GM19468 (cell line): ENCODE measurements at regions not wholly inside any gene's neighbourhood (a gene's known extent, or its start where the extent isn't known, plus 50 kb on each side); places are given as distances from the start of the nearest gene placed in this dataset.

Source experiments
- ATAC-seq: cut with Tn5 transposase; IDR thresholded peaks from one replicate; pipeline ENCODE4 v1.9.1; 2021; ENCODE audit warnings: mild to moderate bottlenecking, moderate library complexity, moderate number of reproducible peaks; ENCODE audit not compliant: unreplicated experiment; ENCODE audit errors: extremely low read depth

DNA sequence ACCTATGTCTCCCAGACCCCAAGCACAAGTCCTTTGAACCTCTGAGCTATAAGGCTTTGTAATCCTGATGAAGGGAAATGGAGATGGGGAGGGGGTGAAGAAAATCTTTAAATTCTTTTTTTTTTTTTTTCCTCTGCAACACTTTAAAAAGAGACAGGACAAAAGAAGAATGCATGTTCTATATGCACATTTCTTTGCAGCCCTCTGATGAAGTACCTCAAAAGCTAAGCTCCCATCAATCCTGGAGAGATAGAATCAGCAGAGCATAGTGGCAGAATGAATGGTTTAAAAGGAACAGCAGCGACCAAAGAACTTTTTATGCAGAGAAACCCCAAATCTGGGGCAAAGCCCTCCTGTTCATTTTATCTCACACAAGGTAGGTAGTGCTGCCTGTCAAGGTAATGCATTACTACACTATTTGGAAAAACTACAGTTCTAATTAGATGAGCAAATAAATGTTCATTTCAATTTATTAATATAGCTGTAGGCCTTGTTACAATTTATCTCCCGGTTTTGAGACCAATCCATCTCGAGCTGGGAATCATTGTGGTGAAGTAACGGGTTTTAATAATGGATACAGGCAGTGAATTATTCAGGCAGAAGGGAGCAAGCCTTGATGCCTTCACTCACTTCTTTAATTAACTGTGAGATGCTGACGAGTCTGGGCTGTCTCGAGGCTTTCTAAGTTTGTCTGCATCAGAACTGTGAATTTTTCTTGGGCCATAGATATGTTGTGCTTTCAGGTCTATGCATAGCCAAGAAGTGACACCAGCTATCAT lies 173.5 kb upstream of the ZNF608 start:
- ATAC-seq: no peak

DNA sequence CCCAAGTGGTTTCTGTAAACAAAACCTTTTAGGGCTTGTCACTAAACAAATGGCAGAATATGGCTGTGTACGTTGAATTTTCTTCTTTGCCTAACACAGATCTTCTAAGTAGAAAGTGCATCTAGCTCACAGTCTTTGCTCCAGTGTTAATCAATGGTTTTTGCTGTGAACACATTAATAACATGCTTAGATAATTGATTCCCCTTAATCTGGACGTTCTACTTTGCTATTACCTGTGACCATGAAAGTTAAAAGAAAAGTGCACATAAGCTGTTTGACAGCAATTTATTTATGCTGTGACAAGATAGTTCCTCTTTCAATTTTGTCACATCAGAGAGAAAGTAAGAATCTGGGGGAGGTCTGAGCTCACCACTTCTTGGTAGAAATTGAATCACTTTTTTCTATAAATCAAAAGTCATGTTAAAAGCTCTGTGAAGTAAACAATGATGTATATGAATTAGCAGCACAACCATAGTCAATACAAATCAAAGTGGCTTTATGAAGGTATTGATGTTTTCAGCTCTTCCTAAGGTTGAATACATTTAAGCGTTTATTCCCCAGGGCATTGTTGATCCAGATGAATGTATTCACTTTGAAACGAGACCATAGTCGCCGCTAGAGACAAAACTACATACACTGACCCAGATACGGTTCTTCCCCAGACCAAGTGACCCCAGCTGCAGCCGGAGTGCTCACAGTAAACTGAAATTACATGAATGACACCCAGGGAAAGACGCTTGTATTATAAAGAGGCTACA lies 174.6 kb upstream of the ZNF608 start:
- ATAC-seq: peak; percentile 71

DNA sequence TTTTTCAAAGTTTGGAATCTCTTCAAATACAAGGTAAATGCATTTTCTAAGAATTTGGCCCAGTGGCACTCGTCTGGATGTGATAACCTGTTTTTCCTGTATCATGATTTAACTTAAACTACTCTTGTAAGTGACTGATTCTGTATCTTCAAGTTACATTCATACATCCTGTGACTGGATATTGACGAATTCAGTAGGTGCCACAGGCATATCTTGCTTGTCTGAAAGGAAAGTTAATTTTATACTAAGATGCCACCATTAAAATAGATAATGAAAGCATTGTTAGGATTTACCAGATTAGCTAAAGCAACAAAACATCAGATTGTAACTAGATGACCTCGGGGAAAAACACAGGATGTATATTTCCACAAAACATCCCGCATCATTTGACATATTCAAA lies 175.3 kb upstream of the ZNF608 start:
- ATAC-seq: no peak

DNA sequence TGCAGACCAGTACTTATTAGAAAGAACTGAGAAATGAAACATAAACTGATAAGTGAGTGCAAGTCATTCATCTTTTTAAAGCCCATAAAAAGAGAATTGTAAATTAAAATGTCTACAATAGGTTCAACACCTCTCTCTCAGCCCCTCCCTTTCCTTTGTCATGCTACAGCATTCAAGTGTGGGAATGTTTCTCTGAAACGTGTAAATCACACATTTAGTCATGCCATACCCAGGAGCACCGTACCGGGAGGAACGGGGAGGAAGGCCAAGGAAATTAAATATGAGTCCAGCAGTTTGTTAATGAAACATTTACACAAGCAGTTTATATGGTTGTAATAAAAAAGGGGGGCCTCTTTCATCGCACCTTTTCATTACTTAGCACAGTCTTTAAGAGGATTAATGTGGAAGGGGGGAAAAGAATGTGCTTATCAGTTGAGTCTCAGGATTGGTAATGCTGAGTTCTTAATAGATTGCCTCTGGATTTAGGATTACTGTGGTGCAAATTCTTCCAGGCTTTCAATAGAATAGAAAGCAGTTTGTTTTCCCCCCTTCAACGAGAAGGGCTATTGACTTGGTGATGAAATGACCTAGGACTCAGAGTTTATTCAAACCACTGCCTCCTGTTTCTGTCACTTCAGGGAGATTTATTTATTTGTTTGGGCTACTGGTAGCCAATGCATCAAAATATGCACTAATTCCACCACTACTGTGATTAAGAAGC lies 176.0 kb upstream of the ZNF608 start:
- no peak for ATAC-seq

DNA sequence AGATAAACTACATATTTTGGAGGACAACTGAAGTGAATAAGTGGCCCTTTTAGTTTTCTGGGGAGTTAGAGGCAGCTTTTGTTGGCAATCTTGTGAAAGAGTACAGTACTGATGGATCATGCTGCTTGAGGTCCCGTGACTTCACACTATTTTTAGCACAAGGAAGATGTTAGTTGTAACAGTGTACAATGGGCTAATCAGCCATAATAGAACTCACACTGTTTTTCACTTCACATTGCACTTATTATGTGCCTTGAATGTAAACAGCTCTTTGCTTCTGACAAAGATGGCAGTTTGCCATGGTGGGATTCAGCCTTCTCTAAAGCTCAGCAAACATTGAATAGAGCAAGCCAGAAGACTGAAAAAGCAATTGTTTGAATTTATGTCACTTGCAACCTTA lies 176.7 kb upstream of the ZNF608 start:
- ATAC-seq: no peak

DNA sequence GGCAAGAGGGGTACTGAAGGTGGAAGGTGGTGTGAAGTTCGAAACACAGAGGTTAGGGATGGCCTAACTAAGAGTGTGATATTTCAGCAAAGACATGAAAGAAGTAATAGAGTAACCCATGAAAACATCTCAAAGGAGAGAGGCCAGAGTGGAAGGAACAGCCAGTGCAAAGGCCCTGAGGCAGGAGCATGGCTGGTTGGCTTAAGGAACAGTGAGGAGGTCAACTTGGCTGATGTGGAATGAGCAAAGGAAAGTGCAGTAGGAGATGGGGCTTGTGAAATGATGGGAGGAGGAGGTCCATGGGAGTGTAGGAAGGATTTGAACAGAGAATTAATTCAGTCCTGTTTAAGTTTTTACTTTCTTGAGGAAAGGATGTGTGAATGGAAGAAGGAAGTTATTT lies 178.3 kb upstream of the ZNF608 start:
- no peak for ATAC-seq

DNA sequence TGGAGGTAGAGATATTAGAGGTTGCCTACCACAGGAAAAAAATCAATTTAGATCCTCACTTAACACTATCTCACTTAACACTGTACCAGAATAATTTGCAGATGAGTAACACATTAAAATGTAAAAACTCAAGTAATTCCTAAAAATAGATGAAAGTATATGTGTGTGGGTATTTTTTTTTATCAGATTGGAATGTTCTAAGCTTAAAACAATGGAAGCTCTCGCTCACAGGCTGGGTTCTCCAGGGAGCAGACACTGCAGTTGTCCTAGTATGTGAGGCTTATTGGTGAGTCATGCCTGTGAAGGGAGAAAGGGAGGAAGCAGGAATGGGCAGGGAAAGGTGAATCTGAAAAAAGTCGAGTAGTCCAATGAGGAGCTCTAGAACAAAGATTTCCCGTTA lies 181.3 kb upstream of the ZNF608 start:
- ATAC-seq: no peak

DNA sequence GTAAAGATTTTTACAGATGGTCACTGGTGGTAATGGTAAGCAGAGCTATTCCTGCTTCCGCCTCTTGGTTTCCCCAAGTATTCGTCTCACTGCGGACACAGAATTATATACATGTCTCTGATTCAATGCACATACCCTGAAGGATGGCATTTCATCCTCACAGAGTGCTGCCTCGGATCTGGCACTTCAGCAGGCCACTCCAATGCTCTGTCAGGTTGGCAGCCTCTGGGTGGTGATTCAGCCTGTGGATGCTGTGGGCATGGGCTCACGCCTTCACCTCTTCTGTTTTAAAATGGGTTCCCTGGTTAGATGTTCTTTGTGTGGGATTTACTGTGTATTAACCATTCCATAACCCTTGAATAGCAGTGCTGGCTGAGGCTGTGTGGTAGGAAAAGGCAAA lies 182.6 kb upstream of the ZNF608 start:
- no peak for ATAC-seq

DNA sequence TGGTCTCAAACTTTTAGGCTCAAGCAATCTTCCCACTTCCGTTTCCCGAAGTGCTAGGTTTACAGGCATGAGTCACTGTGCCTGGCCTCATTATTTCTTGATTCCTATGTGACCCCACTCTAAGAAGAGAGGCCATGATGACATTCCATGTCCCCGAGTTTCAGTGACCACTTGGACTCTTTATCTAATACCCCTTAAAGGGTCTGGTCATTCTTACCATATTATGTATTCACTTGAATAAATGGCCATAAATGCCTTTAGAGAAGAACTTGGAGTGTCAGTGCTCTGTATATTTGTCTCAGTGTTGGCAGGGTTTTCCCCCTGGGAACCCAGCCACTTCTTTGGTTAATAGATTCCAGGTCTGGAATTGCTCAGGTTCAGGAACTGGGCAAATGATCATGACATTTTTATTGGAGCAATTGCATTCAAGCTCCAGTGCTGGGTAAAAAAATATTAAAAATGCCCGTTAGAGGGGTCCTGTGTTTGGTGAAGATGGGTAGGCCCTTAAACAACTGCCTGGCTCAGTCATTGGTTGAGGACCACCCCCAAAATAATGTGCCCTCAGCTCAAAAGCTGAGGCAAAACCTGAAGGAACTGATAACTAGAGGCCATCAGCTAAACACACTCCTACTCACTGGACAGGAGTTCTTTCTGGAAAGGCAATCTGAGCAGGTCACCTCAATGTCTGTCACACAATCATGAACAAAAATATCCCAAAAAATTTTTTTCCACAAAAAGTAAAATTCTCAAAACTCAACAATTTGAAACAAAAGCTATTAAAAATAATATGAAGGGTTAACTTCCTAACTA lies 186.6 kb upstream of the ZNF608 start:
- no peak for ATAC-seq

DNA sequence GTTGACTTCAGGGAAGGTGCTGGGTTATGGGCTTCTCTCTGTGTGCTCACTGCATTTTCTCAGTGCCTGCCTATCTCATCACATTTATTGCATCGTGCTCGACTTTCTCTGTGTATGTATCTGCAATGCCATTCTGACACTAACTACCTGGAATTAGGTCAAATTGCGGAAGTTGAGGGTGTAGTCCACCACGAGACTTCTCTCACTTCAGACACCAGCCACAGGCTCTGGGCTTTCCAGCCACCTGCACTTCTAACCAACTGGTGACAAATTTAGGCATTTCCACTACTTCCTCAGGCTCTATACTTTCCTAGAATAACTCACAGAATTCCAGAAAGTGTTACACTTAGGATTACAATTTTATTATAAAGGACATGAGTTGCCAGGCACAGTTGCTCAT lies 188.6 kb upstream of the ZNF608 start:
- peak; percentile 90 for ATAC-seq

DNA sequence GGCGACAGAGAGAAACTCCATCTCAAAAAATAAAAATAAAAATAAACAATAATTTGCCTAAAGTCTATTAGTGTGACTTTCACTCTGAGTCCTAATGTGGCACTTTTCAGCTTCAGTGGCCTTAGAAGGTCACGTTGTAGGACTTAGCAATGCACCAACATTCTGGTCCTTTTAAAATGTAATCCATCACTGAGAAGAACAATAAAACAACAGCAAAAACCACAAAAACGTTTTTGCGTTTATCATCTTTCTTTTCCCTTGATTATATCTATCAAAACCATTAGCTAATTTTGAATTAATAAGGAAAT lies 190.1 kb upstream of the ZNF608 start:
- peak; percentile 45 for ATAC-seq

DNA sequence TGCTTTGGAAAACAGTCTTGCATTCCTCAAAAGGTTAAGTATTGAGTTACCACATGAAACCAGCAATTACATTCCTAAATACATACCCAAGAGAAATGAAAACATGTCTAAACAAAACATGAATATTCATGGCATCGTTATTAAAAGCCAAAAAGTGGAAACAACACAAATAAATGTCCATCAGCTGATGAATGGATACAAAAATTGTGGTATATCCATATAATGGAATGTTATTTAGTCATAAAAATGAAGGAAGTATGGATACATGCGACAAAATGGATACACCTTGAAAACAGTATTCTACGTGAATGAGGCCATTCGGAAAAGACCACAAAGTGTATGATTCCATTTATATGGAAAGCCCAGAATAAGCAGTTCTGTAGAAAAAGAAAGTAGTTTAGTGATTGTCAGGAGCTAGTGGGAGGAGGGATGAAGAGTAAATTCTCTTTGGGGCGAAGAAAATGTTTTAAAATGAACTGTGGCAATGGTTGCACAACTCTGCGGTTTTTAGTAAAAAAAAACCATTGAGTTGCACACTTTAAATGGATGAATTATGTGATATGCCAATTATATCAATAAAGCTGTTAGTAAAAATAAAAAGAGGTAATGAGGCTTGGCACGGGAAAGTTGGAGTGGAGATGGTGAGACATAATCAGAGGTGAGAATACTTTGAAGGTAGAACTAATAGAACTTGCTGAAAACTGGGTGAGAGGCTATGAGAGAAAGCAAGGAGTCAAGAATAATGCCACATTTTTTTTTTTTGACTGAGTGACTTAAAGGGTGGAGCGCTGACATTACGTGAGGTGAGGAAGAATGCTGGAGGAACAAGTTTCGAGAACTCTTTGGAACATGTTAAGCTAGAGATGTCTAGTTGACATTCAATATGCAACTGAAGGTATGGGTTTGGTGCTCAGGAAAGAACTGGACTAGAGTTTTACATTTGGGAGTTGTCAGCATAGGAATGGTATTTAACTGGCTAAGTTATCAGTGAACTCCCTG lies 194.9 kb upstream of the ZNF608 start:
- no peak for ATAC-seq

DNA sequence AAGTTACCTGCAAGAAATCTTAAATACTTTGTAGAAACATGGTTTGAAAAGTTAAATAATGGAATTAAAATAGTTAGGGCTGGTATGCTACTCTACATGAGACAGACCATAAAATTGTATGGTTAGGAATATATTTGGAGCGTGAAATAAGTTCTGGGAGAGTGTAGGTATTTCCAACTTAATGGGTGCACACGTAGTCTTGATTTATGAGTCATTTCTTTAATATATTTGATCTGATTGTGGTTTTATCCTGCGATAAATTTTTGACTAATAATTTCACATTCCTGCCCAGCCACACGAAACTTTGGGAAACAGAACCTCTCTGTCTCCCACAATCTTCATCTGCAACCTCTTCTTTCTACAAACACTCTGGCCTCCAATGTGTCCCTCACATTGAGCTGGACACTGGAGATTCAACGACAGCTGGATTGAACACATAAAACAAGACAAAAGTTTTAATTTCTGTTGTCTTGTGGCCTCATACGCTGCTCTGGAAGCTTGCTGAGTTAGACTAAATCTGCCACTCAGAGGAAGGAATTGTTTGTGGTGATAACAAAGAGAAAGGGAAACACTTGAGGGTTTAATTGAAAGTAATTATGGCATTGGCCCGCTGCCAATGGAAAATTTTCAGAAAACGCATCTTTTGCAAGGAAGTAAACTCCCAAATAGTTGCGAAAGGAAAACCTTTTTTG lies 201.8 kb upstream of the ZNF608 start:
- ATAC-seq: no peak

DNA sequence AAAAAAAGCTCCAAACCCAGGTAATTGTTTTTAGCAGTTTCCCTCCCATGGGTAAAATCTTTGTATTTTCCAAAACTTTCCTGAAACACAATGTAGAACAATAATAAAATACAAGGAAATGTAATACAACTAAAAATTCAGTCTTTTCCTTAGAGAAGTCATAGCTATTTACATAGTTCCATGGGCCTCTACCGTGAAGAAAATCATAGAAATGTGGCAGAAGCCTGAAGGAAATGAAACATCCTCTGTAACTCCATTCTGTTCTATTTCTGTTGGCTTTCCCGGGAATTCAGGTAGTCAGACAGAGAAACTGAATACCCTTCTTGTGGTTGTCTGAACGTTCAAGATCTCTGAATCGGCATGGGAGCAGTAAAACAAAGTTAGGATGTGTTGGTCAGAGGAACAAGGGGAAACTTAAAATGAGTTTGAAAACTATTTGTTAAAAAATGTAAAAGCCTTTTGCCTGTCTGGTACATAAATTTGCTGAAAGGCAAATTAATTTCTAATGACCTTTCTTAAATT lies 202.4 kb upstream of the ZNF608 start:
- ATAC-seq: no peak

DNA sequence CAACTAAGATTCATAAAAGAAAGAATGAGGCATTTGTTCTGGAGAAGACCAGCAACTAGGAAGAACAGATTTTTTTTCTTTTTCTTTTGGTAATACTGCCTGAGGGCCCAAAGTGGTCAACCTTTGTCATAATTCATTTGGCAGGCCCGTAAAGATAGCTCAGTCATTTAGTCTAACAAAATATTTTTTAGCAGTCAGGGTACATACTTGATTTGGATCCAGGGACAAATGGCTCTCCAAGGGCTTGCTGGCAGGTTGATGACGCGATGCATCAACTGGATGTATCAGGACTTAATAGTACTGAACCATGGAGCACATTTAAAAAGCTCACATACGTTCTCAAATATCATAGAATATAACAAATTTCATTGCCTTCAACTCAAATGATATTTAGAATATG lies 203.4 kb upstream of the ZNF608 start:
- no peak for ATAC-seq

DNA sequence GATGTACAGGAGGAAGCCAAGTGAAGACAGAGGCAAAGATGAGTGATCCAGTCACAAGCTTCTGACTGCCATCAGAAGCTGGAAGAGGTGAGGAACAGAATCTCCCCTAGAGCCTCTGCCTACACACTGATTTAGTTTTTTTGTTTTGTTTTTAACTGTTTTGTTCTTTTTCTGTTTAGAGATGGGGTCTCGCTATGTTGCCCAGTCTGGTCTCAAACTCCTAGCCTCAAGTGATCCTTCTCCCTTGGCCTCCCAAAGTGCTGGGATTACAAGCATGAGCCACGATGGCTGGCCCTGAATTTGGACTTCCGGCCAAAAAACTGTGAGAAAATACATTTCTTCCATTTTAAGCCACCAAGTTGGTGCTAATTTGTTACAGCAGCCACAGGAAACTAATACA lies 204.7 kb upstream of the ZNF608 start:
- no peak for ATAC-seq

DNA sequence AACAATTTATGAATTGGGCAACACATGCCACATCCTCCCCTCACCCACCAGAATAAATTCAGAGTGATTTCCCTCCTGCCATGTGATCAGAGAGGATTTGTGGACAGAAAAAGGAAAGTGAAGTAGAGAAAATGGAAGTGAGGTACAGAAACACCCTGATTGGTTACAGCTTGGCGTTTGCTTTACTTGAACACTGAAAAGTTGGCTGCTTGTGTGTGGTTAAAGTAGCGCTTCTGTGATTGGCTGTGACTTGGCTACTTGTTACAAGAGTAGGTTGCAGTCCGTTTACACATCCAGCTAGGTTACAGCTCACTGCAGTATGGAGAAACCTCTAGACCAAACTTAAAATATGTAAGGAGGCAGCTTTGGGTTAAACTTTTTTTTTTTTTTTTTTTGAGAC lies 205.2 kb upstream of the ZNF608 start:
- ATAC-seq: peak; percentile 24

DNA sequence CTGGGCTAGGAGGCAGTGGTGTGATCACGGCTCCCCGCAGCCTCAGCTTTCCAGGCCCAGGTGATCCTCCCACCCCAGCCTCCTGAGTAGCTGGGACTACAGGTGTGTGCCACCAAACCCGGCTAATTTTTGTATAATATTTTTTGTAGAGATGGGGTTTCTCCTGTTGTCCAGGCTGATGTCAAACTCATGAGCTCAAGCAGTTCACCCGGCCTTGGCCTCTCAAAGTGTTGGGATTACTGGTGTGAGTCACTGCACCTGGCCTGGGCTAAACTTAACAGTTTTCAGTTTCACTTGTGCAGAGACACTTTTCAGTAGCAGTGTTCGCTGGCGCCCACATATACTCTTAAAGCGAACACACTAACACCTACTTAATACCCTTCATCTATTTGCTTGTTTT lies 205.6 kb upstream of the ZNF608 start:
- peak; percentile 92 for ATAC-seq

DNA sequence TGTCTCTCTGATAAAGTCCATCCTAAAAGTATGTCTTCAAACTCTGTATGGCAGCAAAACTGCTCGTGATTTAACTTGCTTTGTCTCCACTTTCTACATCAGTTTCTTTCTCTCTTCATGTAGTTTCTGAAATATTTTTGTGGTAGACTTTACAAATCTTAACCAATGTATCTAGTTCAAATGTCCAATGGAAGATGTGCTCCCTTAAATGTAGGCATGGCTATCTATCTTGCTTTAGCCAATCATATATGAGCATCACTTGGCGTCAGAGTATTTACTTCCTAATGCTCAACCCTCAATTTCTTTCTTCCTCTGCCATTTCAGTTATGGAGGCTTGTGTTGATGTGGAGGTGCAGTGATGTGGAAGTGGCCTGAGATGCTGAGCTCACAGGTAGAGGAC lies 206.1 kb upstream of the ZNF608 start:
- ATAC-seq: peak; percentile 10
